ENCODE measurements at regions not wholly inside any gene's neighbourhood (a gene's known extent, or its start where the extent isn't known, plus 50 kb on each side); places are given as distances from the start of the nearest gene placed in this dataset.

DNA sequence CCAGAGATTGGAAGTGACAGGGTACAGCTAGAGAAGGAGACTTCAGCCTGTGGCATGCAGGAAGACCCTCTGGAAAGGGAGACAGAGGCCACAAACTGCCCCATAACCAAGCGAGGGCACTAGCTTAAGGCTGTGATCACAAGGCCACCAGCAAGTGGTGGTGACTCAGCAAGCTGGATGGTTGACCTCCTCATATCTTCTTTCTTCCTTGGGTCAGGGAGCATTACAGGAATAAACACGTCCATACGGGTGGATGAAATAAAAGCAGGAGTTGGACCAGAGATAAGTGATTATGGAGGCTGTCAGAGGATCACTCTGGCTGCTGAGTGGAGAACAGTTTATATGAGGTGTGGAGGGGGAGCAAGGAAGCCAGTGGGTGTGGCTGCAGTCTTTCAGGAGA, 234.6 kb upstream of the TAS2R1 start:
- Histone ChIP-seq H3K27ac (ENCODE audit: low read depth, low read length) (no peak overlapping the region), H3K4me1 (ENCODE audit: control insufficient read depth in 1 of 2, insufficient read depth in 2 of 2, low read length in 2 of 2) (no peaks in the 10 kb centered on the region), H3K4me2 (ENCODE audit: low read length) (no peak overlapping the region), H3K27me3 (ENCODE audit: insufficient read depth, low read length) (no peaks in the 10 kb centered on the region), H3K9me3 (ENCODE audit: control insufficient read depth in 1 of 2, insufficient read depth in 1 of 2, low read depth in 1 of 2, low read length in 2 of 2) (peaks cover 10 to 11% of the 10 kb centered on the region in 2 experiments; a peak in 2 of 4 replicates), H4K20me1 (ENCODE audit: insufficient read depth) (no peaks in the 10 kb centered on the region), H3K9ac (ENCODE audit: low read length) (no peak overlapping the region), H3K4me3 (replicated peaks in 1 of 2; ENCODE audit: low read depth in 1 of 2, low read length in 2 of 2) (no peak overlapping the region), H3K9me2 (ENCODE audit: insufficient read depth) (no peaks in the 10 kb centered on the region), H3K36me3 (ENCODE audit: control insufficient read depth in 1 of 2, insufficient read depth in 2 of 2, low read length in 2 of 2) (no peaks in the 10 kb centered on the region), H3K79me2 (ENCODE audit: insufficient read depth, low read length) (no peaks in the 10 kb centered on the region), H2AFZ (ENCODE audit: low read depth, low read length, poor library complexity, severe bottlenecking) (no peak overlapping the region)
- ChIA-PET POLR2A (no interaction called here), RAD21 (ENCODE audit: low non-redundant PET in 1 of 2, low total read pairs in 2 of 2, uncharacterized antibody in 2 of 2, unreplicated experiment in 2 of 2) (no interaction called here), CTCF (no interaction called here)
- no peak for ATAC-seq
- intact Hi-C loops (cut with micrococcal nuclease), result no loop called here
- BruUV-seq (replicated peaks), result no TSS peak
- TF ChIP-seq, protein P1, sequence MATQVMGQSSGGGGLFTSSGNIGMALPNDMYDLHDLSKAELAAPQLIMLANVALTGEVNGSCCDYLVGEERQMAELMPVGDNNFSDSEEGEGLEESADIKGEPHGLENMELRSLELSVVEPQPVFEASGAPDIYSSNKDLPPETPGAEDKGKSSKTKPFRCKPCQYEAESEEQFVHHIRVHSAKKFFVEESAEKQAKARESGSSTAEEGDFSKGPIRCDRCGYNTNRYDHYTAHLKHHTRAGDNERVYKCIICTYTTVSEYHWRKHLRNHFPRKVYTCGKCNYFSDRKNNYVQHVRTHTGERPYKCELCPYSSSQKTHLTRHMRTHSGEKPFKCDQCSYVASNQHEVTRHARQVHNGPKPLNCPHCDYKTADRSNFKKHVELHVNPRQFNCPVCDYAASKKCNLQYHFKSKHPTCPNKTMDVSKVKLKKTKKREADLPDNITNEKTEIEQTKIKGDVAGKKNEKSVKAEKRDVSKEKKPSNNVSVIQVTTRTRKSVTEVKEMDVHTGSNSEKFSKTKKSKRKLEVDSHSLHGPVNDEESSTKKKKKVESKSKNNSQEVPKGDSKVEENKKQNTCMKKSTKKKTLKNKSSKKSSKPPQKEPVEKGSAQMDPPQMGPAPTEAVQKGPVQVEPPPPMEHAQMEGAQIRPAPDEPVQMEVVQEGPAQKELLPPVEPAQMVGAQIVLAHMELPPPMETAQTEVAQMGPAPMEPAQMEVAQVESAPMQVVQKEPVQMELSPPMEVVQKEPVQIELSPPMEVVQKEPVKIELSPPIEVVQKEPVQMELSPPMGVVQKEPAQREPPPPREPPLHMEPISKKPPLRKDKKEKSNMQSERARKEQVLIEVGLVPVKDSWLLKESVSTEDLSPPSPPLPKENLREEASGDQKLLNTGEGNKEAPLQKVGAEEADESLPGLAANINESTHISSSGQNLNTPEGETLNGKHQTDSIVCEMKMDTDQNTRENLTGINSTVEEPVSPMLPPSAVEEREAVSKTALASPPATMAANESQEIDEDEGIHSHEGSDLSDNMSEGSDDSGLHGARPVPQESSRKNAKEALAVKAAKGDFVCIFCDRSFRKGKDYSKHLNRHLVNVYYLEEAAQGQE (IDR thresholded peaks at IDR 0.05; ENCODE audit: low read depth), result no peak
- no peak for TF ChIP-seq JUND (IDR thresholded peaks at IDR 0.05)
- no peak for TF ChIP-seq POLR2AphosphoS5 (IDR thresholded peaks at IDR 0.05; ENCODE audit: low read depth, low read length)
- TF ChIP-seq, protein P2, sequence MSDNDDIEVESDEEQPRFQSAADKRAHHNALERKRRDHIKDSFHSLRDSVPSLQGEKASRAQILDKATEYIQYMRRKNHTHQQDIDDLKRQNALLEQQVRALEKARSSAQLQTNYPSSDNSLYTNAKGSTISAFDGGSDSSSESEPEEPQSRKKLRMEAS (IDR thresholded peaks at IDR 0.05), result no peak
- no peak for TF ChIP-seq SP1 (IDR thresholded peaks at IDR 0.05; ENCODE audit: low read depth)
- TF ChIP-seq FOSL1 (IDR thresholded peaks at IDR 0.05; ENCODE audit: low read depth), result no peak
- no peak for TF ChIP-seq TCF7L2 (IDR thresholded peaks at IDR 0.05; ENCODE audit: borderline replicate concordance, extremely low read depth, insufficient read depth, insufficient read length)
- no peak for TF ChIP-seq SIN3A (IDR thresholded peaks at IDR 0.05; ENCODE audit: low read depth)
- TF ChIP-seq RAD21 (IDR thresholded peaks at IDR 0.05; ENCODE audit: low read depth), result no peak
- TF ChIP-seq EGR1 (IDR thresholded peaks at IDR 0.05; ENCODE audit: low read depth), result no peak
- TF ChIP-seq CBX3 (IDR thresholded peaks at IDR 0.05; ENCODE audit: low read depth), result no peak
- no peak for TF ChIP-seq CEBPB (IDR thresholded peaks at IDR 0.05; ENCODE audit: low read depth)
- TF ChIP-seq ELF1 (IDR thresholded peaks at IDR 0.05; ENCODE audit: borderline replicate concordance, low read depth), result no peak
- TF ChIP-seq EZH2phosphoT487 (IDR thresholded peaks at IDR 0.05; ENCODE audit: borderline replicate concordance), result no peak
- TF ChIP-seq, protein P3, sequence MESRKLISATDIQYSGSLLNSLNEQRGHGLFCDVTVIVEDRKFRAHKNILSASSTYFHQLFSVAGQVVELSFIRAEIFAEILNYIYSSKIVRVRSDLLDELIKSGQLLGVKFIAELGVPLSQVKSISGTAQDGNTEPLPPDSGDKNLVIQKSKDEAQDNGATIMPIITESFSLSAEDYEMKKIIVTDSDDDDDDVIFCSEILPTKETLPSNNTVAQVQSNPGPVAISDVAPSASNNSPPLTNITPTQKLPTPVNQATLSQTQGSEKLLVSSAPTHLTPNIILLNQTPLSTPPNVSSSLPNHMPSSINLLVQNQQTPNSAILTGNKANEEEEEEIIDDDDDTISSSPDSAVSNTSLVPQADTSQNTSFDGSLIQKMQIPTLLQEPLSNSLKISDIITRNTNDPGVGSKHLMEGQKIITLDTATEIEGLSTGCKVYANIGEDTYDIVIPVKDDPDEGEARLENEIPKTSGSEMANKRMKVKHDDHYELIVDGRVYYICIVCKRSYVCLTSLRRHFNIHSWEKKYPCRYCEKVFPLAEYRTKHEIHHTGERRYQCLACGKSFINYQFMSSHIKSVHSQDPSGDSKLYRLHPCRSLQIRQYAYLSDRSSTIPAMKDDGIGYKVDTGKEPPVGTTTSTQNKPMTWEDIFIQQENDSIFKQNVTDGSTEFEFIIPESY (IDR thresholded peaks at IDR 0.05; ENCODE audit: extremely low read depth, insufficient replicate concordance, low read length), result no peak
- TF ChIP-seq POLR2A (IDR thresholded peaks at IDR 0.05; ENCODE audit: borderline replicate concordance, extremely low read depth, insufficient read depth, insufficient read length), result no peak
- TF ChIP-seq, protein P4, sequence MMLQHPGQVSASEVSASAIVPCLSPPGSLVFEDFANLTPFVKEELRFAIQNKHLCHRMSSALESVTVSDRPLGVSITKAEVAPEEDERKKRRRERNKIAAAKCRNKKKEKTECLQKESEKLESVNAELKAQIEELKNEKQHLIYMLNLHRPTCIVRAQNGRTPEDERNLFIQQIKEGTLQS (IDR thresholded peaks at IDR 0.05), result no peak
- TF ChIP-seq, protein P5, sequence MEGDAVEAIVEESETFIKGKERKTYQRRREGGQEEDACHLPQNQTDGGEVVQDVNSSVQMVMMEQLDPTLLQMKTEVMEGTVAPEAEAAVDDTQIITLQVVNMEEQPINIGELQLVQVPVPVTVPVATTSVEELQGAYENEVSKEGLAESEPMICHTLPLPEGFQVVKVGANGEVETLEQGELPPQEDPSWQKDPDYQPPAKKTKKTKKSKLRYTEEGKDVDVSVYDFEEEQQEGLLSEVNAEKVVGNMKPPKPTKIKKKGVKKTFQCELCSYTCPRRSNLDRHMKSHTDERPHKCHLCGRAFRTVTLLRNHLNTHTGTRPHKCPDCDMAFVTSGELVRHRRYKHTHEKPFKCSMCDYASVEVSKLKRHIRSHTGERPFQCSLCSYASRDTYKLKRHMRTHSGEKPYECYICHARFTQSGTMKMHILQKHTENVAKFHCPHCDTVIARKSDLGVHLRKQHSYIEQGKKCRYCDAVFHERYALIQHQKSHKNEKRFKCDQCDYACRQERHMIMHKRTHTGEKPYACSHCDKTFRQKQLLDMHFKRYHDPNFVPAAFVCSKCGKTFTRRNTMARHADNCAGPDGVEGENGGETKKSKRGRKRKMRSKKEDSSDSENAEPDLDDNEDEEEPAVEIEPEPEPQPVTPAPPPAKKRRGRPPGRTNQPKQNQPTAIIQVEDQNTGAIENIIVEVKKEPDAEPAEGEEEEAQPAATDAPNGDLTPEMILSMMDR (IDR thresholded peaks at IDR 0.05 in 2 of 3, conservative IDR thresholded peaks at IDR 0.05 in 1 of 3; ENCODE audit: borderline replicate concordance in 1 of 3, insufficient read depth in 1 of 3, low read depth in 2 of 3, low read length in 2 of 3), result no peak
- TF ChIP-seq YY1 (IDR thresholded peaks at IDR 0.05; ENCODE audit: extremely low read depth, insufficient replicate concordance, low read depth, low read length), result no peak
- no peak for DNase-seq (ENCODE audit: low read depth, low spot score)
